ENCODE measurements at regions not wholly inside any gene's neighbourhood (a gene's known extent, or its start where the extent isn't known, plus 50 kb on each side); places are given as distances from the start of the nearest gene placed in this dataset.
A peak's percentile ranks its signal among the peaks of the same experiment; 100 is the strongest.

- DNase-seq, result no peak
Observed at GRCh38 chr6:149218915-149219314, 98.6 kb upstream of the TAB2 start.

DNA sequence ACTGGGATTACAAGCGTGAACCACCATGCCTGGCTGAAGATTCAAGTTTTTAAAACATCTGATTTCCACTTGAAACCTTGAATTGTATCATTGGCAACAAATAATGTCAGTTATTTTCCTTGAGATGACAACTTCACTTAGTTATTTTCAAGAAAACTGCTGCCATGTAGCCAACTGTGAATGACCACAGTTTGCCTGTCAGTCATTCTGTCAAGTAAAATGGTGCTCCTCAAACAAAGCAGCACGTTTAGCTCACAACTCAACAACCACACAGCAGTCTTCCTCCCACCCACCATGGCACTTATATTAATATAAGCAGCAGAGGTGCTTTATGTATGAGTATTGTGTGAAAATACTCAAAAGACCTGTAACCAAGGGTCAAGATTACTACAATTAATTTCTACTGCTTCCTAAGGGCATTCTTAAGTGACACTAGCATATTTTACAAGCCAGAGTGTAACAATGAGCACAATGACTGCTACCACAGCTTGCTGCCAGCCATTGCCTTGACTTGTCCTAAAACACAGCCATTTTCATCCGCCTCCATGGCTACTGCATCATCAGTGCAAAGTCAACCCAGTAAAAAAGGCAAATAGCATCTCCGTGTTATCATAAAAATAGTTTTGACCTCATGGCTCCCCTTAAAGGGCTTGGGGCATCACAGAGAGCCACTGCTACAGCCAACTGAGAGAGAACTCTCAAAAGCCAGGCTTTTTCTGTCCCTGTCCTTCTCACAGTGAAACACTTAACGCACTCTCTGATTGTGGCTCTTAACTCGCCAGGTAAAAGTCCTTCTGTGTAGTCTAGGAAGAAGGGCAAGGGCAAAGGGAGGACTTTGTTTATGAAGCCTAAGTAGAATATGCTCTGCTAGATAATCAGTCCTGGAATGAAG is 96.4 kb upstream of the TAB2 start:
- no peak for DNase-seq

GRCh38 chr6:149221774-149222070 is 95.8 kb upstream of the TAB2 start:
- no peak for DNase-seq

DNA sequence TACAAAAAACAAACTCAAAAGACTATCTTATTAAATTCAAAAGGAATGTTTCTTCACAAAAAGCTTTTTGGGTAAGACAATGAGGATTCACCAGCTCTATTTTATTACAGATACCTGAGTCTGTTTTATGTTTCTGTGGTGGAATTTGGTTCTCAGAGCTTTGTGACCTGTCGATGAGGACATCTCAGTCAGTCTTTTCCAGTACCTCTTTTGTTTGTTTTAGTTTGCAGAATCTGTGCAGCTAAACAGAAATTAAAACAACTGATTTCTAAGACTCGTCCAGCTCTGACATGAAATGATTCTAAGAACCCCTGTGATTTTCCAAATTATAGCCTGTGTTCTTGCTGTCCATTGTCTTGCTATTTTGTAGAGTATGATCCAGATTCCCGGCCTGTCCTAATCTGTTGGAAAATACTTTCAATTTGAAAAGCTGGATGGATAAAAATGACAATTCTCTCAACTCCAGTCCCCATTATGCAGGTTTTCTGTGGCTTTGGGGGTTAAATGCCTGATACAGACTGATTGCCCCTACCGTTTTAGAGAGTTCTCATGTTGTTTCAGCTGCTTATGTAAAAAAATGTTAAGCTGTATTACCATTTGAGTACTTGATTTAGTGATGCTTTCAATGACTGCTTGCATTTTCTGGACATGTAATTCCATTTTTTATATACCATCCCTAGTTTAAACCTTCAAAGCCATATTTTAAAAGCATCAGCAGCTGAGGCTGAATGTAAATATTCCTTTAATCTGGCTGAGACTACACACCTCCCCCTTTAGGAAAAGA is 94.2 kb upstream of the TAB2 start:
- no peak for DNase-seq

GRCh38 chr6:149223904-149224351 is 93.6 kb upstream of the TAB2 start:
- no peak for DNase-seq

DNA sequence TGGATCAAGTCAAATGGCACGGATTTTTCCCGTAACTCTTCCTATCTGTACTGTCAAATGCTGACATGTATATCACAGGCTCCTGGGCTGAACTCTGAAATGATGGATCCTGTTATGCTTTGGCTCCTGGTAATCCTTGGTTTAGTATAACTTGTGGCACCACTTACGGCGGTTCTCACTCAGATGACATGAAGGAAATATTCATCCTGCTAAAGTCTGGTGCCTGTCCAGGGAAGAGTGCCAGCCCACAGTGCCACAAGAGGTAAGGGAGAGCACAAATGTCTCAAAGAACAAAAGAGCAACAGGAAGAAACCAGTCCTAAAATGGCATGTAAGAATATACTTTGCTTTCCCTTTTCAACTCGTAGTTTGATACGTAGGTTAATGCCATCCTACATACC is 93.1 kb upstream of the TAB2 start:
- DNase-seq, result no peak

- no peak for DNase-seq
Observed at GRCh38 chr6:149225370-149225769, 92.1 kb upstream of the TAB2 start.

GRCh38 chr6:149225946-149226345 is 91.6 kb upstream of the TAB2 start:
- no peak for DNase-seq

GRCh38 chr6:149227796-149228195 is 89.7 kb upstream of the TAB2 start:
- DNase-seq, result no peak

DNA sequence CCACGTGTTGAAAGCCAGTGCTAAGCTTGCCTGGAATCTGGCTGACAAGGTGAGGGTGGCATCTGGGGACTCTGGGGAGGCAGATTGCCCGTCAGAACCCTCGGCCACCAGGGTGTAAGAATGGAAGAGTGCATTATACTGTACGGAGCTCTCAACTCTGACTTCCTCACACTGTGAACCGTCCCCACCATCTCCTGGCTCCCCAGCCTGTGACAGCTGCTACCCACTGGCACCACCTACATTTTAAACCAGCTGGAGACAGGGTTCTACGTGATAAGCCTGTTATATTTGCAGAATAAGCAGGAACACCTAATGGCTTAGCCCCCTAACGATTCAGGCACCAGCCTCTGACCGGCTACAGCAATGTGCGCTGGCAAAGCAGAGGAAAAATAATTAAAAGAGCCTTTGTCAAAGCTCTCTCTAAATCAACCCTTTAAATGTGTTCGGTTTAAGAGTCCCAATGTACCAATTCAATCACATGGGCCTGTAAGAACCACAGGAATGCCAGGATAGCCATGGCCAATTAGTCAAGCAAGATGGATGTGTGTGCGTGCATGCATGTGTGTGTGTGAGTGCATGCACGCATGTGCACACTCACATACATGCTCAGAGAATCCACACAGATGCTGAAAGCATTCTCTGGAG is 89.1 kb upstream of the TAB2 start:
- DNase-seq, result no peak

- no peak for DNase-seq
Observed at GRCh38 chr6:149229096-149229495, 88.4 kb upstream of the TAB2 start.

GRCh38 chr6:149230712-149231460 is 86.6 kb upstream of the TAB2 start:
- no peak for DNase-seq

DNA sequence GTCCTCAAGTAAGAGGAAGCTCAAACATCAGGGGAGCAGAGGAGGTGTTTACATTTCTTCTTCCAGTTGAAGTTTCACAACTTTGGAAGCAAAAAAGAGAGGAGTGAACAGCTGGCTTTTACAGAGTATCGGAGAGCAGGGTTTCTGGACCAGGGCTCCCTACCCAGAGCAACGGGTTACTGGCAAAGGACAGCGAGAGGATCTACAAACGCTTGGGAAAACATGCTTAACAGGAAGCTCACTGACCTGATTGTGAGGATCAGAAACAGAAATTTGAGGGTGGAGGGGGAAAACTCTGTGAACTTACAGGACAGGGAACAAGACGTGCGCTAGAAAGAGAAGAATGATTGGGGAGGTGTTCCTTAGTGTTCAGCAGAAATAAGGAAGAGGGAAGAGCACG is 85.7 kb upstream of the TAB2 start:
- DNase-seq, result no peak

GRCh38 chr6:149233056-149233715 is 84.3 kb upstream of the TAB2 start:
- peak; percentile 53 for DNase-seq

DNA sequence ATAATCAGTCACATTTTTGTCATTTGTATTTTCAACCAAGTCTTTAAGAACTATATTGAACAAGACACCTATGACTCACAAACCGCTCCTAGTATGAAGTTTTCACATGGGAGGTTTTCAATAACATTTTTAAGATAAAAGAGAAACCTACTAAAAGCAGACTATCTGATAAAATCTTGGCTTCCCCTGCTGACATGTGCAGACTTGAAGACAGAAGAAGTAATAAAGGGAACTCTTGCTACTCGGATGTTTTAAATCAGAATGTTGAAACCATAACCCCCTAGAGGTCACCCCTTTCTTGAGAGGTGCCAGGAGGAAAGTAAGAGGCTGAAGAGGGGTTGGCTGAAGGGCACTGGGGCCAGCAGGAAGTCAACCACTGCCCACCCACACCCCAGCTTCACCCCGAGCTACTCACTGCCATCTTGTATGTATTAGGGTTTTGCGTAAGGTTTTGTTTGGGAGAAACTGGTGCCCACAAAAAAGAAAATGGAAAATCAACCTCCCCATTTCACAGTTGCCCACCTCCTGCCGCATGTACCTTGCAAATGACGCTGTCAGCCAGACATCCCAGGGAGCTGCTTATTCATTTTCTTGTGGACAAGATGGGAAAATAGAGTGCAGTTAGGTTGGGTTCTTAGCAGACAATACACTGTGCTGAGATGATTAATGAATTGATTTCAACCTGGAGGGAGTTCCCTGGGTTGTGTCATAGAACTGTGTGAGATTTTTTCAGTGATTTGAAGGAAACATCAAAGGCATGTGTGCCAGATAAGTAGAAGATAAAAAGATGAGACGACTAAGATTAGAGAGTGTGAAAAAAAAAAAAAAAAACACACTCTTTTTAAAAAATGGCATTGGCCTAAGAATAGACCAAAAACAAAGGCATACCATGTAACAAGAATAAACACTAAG is 83.2 kb upstream of the TAB2 start:
- DNase-seq, result peak; percentile 53

GRCh38 chr6:149235130-149235561 is 82.4 kb upstream of the TAB2 start:
- no peak for DNase-seq

DNA sequence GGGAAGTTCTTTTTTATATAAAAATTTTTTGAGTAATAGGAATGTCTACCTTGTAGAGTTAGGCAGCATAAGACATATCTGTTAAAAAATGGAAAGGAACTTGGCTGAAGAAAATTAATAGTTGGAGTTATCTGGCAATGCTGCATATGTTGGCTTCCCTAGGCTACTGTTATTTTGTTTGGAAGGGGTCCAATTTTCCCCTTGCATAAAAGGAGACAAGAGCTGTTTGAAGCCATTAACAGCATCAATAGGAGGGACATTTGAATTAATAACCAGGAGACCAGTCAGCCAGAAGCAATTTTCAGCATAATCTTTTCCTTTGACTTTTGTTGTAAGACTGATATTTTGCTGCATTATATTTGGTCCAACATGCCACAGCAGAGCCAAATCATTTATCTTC is 80.9 kb upstream of the TAB2 start:
- DNase-seq, result no peak

GRCh38 chr6:149237464-149237863 is 80.0 kb upstream of the TAB2 start:
- DNase-seq, result no peak

DNA sequence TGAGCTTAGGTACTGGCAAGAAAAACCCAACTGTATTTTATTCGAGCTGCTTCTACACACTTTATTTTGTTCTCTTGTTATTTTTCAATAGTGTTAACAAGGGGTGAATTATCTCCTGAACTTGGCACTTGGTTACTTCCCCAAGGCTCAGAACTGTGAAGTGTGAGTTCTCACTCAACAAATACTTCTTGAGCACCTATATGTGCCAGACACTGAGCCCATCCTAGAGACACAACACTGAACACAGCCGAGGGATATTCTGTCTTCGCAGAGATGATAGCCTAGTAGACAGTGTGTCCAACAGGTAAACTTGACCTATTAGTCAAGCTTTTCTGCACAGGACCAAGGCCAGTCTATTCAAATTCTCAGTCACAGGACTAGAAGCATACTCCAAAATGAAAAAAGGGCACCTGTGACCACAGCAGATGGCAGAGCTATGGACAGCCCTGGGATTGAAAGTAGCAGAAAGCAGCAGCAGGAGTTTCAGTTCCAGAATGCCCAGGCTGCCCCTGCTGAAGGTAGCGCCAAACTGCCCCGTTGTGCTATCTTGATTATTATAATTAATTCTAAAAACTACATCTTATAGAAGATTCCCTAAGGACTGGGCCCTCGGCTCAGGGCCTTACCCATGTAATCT is 77.8 kb upstream of the TAB2 start:
- DNase-seq, result no peak

- DNase-seq, result no peak
Observed at GRCh38 chr6:149242883-149243282, 74.6 kb upstream of the TAB2 start.

- no peak for DNase-seq
Observed at GRCh38 chr6:149244105-149244504, 73.4 kb upstream of the TAB2 start.
